GM10266 (cell line): ENCODE measurements at regions not wholly inside any gene's neighbourhood (a gene's known extent, or its start where the extent isn't known, plus 50 kb on each side); places are given as distances from the start of the nearest gene placed in this dataset.
"Not testable (repeated sequence)": the region's sequence is repeated elsewhere in the genome, so short reads cannot be mapped to it uniquely, and the experiment has no call there.

Source experiments
- DNase-seq: peaks from one replicate; pipeline ENCODE4 v3.0.0; 2012; ENCODE audit errors: extremely low spot score
- TF ChIP-seq, protein P1 (sequence below): IDR thresholded peaks from 2 replicates; pipeline ENCODE4 v1.5.1; 2012; ENCODE audit warnings: mild to moderate bottlenecking, low read depth; ENCODE audit not compliant: control insufficient read depth, insufficient read depth; ENCODE audit errors: missing control alignments

DNA sequence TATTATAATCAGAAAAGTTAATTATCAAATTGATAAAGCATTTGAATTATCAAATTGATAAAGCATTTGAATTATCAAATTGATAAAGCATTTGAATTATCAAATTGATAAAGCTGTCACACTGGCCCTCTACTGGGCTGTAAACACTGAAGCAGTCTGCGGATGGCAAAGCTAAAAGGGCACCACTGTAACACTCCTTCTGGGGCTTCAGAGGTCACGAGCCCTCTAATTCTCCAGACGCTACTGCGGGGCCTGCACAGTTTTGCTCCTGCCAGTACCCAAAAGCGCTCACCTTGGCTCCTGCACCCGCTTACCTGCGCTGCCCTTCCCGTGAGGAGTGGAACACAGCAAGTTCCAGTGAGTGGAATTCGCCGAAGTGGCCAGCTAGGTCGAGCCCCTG, 409.0 kb upstream of the KCNMB2 start:
- no peak for DNase-seq
- TF ChIP-seq, protein P1, sequence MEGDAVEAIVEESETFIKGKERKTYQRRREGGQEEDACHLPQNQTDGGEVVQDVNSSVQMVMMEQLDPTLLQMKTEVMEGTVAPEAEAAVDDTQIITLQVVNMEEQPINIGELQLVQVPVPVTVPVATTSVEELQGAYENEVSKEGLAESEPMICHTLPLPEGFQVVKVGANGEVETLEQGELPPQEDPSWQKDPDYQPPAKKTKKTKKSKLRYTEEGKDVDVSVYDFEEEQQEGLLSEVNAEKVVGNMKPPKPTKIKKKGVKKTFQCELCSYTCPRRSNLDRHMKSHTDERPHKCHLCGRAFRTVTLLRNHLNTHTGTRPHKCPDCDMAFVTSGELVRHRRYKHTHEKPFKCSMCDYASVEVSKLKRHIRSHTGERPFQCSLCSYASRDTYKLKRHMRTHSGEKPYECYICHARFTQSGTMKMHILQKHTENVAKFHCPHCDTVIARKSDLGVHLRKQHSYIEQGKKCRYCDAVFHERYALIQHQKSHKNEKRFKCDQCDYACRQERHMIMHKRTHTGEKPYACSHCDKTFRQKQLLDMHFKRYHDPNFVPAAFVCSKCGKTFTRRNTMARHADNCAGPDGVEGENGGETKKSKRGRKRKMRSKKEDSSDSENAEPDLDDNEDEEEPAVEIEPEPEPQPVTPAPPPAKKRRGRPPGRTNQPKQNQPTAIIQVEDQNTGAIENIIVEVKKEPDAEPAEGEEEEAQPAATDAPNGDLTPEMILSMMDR: no peak

DNA sequence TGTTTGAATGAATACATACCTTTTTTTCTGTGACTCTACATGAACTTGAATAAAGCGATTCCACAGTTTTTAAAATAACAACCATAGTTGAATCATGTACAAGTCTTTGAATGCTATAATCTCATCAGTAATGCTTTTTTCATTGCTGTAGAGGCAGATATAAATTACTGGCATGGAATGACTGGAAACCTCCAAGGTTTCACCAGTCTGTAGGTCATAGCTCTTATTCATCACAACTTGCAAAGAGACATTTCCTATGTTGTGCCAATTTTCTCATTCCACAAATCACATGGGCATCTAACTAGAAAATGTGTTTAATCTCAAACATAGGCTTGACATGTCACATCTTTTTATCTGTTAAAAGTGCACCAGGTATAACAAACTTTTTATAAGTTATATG, 407.1 kb upstream of the KCNMB2 start:
- TF ChIP-seq, protein P1: no peak
- no peak for DNase-seq

- TF ChIP-seq, protein P1: no peak
- DNase-seq: no peak
Observed at GRCh38 chr3:178131801-178132200, 404.4 kb upstream of the KCNMB2 start.

GRCh38 chr3:178137206-178137605, 399.0 kb upstream of the KCNMB2 start:
- no peak for DNase-seq
- TF ChIP-seq, protein P1: no peak

DNA sequence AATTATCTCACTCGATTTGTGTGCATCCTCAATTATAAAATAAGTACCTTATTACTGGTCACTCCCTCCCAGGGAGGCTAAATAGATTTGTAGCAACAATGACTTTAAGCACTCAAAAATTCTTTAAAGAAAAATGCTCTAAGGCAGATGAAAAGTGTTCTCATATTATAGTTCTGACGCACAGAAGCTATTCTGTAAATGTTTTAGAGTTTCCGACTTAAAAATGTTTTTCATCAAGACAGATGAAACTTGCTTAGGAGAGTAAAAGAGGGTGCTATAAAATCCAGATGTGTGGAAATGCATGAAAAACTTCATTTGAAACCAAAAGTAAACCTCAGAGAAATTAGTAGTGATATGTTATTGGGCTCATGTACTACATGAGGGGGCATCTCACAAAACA, 398.4 kb upstream of the KCNMB2 start:
- no peak for DNase-seq
- TF ChIP-seq, protein P1: no peak

DNA sequence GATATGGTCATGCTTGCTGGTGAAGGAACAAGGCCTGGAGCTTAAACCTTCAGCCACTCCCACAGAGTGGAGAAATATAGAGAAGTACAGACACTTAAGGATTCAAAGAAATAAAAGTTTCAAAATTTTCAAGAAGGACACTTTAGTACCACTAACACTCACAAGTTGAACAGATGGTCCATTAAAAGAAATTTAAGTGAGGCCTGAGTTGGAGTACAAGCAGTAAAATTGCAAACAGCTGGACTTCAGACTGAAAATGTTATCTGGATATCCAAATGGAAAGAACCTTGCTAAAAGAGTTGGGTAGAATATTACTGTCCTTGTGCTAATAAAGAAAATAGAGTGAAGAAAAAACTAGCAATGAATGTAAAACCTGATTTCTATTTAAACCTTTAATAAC, 397.1 kb upstream of the KCNMB2 start:
- DNase-seq: no peak
- TF ChIP-seq, protein P1: no peak

- TF ChIP-seq, protein P1: no peak
- DNase-seq: no peak
Observed at GRCh38 chr3:178140531-178141304, 395.5 kb upstream of the KCNMB2 start.

GRCh38 chr3:178141305-178141684, 394.9 kb upstream of the KCNMB2 start:
- not testable (repeated sequence) for DNase-seq
